ENCODE measurements at regions not wholly inside any gene's neighbourhood (a gene's known extent, or its start where the extent isn't known, plus 50 kb on each side); places are given as distances from the start of the nearest gene placed in this dataset.
"Not testable (repeated sequence)": the region's sequence is repeated elsewhere in the genome, so short reads cannot be mapped to it uniquely, and the experiment has no call there.

GRCh38 chr18:34942276-34942675, 98.9 kb upstream of the MAPRE2 start:
- no peak for DNase-seq

DNA sequence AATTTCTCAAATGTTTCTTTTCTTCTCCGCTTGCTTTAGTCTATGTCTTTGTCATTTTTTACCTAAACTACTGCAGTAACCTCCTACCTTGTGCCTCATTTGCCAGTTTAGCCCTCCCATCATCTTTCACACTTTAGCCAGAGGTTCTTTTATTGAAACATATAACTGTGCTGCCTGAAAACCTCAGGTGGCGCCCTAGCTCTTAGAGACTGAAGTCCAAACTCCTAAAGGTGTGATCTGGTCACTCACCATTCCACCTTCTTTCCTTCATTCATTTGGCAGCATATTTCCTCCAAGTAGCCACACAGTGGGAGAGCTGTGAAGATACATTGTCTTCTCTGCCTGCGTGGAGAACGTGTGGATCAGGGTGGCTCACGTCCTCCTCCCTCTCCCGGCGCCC, 98.2 kb upstream of the MAPRE2 start:
- no peak for DNase-seq

GRCh38 chr18:34943587-34943986, 97.6 kb upstream of the MAPRE2 start:
- no peak for DNase-seq

GRCh38 chr18:34947711-34948125, 93.5 kb upstream of the MAPRE2 start:
- DNase-seq = no peak

DNA sequence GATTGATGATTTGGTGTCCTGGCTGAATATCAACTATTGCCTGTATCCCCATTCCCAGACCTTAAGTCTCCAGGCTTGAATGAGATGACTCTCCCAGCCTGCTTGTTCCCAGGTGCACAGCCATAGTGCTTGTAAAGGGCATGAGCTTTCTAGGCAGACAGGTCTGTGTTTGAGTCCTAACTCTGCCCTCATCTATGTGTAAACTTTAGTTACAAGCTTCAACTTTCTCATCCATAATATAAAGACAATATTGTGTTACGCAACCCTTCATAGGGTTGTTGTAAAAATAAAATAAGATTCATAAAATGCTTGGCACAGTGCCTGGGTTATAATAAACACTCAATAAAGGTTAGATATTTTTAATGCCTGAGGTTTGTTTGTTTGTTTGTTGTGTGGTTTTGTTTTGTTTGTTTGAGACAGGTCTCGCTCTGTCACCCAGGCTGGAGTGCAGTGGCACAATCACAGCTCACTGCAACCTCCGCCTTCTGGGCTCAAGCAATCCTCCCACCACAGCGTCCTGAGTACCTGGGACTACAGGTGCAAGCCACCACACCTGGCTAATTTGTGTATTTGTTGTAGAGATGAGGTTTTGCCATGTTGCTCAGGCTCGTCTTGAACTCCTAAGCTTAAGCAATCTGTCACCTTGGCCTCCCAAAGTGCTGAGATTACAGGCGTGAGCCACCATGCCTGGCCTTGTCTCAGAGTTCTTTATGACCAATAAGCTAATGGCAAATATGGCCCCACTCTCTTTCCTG, 89.4 kb upstream of the MAPRE2 start:
- no peak for DNase-seq

GRCh38 chr18:34953212-34953611, 88.0 kb upstream of the MAPRE2 start:
- no peak for DNase-seq

GRCh38 chr18:34955494-34955893, 85.7 kb upstream of the MAPRE2 start:
- not testable (repeated sequence) for DNase-seq

- DNase-seq = no peak
Observed at GRCh38 chr18:34956663-34957062, 84.5 kb upstream of the MAPRE2 start.

DNA sequence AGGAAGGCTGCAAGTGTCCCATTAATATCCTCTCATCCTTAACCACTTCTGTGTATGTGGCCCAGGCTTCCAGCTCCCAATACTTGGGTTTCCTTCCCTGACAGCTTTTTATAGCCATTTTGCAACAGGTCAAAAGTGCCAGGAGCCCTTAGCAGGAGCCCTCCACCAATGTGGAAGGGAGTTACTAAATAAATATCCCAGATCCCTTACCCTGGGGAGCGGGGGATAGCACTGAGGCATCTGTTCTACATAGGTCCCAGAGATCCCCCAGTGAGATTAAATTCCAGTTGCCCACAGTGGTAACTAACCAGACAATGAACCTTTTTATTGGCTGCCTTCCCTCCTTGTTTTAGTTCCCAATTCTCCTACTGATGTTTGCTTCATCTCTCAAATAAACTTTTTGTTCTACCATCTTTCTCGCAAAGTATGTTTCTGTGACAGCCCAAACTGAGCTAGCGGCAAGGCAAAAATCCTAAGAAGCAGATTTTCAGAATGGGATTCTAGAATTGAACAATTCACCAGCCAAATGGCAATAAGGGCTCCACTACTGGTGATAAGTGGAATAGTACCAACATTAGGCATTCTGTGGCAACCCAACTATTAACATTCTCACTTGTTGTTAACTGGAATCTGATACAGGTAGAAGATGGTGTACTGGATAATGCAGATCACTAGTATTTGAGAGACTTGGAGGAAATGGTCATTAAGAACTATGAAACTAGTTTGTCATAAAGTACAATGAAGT, 83.9 kb upstream of the MAPRE2 start:
- DNase-seq = no peak

- DNase-seq = no peak
Observed at GRCh38 chr18:34957864-34958259, 83.4 kb upstream of the MAPRE2 start.

DNA sequence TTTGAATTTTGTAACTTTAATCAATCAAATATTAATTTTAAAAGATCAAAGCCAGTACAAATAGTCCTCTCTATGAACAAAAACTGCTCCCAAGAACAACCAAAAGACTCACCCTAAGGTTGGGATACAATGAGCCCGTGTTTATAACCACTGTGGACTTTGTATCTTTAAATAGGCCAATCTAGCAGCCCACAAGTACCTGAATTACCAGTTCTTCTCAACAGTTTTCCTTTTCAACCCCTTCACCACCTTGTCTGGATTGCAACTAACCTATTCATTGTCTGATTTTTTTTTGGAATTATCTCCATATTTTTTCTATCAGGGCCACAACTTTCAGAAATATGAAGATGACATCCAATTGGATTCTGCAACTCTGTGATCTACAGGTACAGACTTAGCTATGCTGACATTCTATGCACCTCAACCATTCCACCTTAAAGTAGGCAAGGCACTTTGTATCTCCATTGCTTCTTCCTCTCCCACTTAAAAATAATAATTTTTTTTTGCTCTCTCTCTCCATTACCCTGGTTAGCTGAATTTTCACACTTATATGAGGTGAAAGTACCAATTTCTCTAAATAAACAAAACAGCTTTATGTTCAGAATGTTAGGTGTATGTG, 81.9 kb upstream of the MAPRE2 start:
- DNase-seq = no peak

- no peak for DNase-seq
Observed at GRCh38 chr18:34959989-34960388, 81.2 kb upstream of the MAPRE2 start.

- DNase-seq = no peak
Observed at GRCh38 chr18:34965108-34965507, 76.1 kb upstream of the MAPRE2 start.

- DNase-seq = no peak
Observed at GRCh38 chr18:34965566-34965965, 75.6 kb upstream of the MAPRE2 start.

- no peak for DNase-seq
Observed at GRCh38 chr18:34970106-34970505, 71.1 kb upstream of the MAPRE2 start.

- DNase-seq = no peak
Observed at GRCh38 chr18:34971313-34971712, 69.9 kb upstream of the MAPRE2 start.

GRCh38 chr18:34972765-34973414, 68.3 kb upstream of the MAPRE2 start:
- DNase-seq = no peak

DNA sequence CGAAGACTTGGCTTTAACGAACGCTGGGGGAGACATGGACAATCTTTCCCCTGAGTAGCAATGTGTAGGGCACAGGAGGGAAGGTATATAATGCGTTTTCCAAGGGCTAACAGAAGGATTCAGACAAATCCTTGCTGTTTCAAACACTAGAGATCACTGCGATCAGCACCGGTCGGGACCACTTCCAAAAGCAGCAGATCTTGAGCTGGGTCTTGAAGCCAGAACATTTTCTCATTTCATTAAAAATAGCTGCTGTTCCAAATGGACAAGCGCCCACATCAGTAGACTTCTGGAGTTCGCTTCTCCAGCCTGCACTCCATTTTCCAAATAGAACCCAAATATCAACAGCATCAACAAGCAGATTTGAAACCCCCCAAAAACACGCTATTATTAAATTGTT, 65.1 kb upstream of the MAPRE2 start:
- no peak for DNase-seq

DNA sequence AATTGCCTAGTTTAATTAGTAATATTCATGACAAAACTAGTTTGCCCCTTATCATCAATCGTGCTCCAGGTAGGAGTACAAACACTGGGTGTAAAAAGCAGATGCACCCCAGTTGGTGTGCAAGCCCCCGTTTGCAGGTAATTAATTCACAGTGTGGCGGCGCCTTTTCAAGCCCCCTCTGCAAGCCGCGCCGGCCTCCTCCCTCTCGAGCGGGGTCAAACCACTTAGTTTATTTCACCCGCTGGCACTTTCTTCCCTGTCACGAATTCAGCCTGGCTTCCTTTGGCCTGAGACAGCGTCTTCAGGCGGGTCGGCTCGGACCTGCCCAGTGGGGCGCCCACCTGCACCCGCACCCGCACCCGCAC, 64.7 kb upstream of the MAPRE2 start:
- DNase-seq = peak; percentile 57

DNA sequence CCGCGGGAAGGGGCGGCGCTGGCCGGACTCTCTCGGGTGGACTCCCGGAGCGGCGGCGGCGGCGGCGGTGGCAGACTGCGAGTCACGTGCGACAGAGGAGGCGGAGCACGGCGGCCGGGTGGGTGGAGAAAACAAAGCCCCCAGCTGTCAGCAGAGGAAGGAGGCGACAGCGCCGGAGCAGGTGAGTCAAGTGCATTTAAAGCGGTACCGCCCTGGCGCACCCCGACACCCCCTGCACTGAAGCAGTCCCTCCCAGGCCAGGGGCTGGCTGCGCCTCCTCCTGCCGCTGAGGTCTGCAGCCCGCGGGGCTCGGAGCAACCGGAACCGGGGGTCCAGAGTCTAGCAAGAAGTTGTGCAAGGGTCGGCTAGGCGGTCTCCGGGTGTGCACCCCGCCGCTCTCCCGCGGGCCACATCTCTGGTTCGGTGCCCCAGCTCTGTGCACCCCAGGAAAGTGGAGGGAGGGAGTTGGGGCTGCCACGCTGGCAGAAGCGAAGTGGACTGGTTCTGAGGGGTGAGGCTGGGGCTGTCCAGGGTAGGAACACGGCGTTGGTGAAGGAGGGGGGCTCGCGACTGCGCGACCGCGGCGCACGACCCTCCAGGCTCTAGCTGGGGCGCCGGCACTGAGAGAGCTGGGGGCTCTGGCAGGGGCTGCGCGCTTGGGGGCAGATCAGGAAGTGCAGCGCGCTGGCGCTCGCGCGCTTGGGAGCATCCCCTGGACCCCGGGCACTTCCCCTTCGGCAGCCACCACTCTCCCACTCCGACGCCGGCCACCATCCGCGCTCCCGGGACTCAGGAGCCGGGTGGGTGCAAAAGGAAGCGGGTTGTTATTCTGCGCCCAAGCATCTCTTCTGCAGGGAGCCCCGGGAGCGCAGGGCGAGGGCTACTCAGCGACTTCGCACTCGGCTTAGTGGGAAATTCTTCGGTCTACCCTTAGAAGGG, 64.0 kb upstream of the MAPRE2 start:
- DNase-seq = peak; percentile 57

GRCh38 chr18:34977838-34978532, 63.2 kb upstream of the MAPRE2 start:
- DNase-seq = no peak

DNA sequence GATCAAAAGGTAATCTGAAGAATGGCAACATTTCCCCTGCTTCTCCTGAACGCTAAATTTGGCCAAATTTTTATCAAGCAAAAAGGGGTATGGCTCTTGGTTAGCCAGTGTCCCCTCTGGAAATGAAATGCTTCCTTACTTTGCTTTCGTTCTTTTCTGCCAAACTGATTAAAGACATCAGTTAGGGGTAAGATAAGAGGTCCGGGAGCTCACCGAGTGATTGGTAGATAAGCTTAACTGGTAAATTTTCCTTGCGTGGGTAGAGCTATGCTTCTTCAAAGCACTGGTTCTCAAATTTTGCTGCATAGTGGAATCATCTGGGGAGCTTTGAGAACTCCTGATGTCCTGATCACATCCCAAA, 62.7 kb upstream of the MAPRE2 start:
- no peak for DNase-seq

Measured in NCI-H1417 treated with DMSO at 0.1 percent for 48 hours (cell line).